ENCODE measurements at regions not wholly inside any gene's neighbourhood (a gene's known extent, or its start where the extent isn't known, plus 50 kb on each side); places are given as distances from the start of the nearest gene placed in this dataset.

DNA sequence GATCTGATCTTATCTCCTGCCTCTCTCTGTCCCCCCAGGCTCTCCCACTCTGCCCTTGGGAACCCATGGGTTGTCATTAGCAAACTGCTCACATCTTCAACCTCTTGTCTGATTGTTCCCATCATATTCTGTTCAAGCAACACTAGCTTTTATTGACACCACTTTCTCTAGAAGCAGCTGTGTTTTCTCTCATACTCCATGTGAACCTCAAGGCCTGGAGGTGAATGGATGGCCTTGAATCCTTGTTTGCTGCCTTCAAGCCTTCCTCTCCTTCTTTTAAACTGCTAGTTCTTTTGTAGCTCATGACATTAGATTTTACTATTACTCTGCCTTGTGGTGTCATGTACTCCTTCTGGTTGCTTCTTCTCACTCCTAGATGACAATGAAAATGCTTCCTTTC is 149.5 kb upstream of the WDFY3 start:
- no peak overlapping the region for H3K14ac ChIP-seq (ENCODE audit: insufficient read depth, low read length)
- H2AK5ac ChIP-seq (ENCODE audit: insufficient read length, low read length): no peak overlapping the region
- H4K5ac ChIP-seq (ENCODE audit: insufficient read length, low read depth, low read length): no peak overlapping the region
- Mint-ChIP-seq H3K36me3 (ENCODE audit: insufficient read depth in 1 of 3, low read depth in 3 of 3) (peaks cover 0 to 4% (median 2%) of the 10 kb centered on the region in 3 experiments; a peak in 3 of 7 replicates), H3K27me3 (ENCODE audit: low read depth) (no peaks in the 10 kb centered on the region), H3K4me3 (no peak overlapping the region), H3K27ac (no peak overlapping the region), H3K9me3 (peaks cover 6 to 7% of the 10 kb centered on the region in 2 experiments; a peak in 3 of 5 replicates), H3K4me1 (peaks cover 0 to 6% of the 10 kb centered on the region in 2 experiments; a peak in 1 of 4 replicates)
- no peaks in the 10 kb centered on the region for H3K27me3 ChIP-seq (ENCODE audit: insufficient read depth, low read length)
- H3K79me2 ChIP-seq (ENCODE audit: insufficient read depth, low read length): no peaks in the 10 kb centered on the region
- no peak overlapping the region for H3K4me2 ChIP-seq (ENCODE audit: insufficient read depth, insufficient read length, low read length)
- no peak overlapping the region for H3K23ac ChIP-seq (ENCODE audit: insufficient read length, low read depth, low read length)
- TF ChIP-seq, protein P1, sequence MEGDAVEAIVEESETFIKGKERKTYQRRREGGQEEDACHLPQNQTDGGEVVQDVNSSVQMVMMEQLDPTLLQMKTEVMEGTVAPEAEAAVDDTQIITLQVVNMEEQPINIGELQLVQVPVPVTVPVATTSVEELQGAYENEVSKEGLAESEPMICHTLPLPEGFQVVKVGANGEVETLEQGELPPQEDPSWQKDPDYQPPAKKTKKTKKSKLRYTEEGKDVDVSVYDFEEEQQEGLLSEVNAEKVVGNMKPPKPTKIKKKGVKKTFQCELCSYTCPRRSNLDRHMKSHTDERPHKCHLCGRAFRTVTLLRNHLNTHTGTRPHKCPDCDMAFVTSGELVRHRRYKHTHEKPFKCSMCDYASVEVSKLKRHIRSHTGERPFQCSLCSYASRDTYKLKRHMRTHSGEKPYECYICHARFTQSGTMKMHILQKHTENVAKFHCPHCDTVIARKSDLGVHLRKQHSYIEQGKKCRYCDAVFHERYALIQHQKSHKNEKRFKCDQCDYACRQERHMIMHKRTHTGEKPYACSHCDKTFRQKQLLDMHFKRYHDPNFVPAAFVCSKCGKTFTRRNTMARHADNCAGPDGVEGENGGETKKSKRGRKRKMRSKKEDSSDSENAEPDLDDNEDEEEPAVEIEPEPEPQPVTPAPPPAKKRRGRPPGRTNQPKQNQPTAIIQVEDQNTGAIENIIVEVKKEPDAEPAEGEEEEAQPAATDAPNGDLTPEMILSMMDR (conservative IDR thresholded peaks at IDR 0.05): no peak
- no peak overlapping the region for H2BK120ac ChIP-seq (ENCODE audit: low read depth, low read length, poor library complexity, severe bottlenecking)
- H3K9me3 ChIP-seq (ENCODE audit: control insufficient read depth, low read depth, low read length): no peaks in the 10 kb centered on the region
- no peak overlapping the region for H2BK20ac ChIP-seq (ENCODE audit: low read depth, low read length, poor library complexity, severe bottlenecking)
- no peak overlapping the region for H2BK12ac ChIP-seq (ENCODE audit: insufficient read length, low read depth, low read length)
- H3K4ac ChIP-seq (ENCODE audit: low read depth, low read length): no peak overlapping the region
- H3K27ac ChIP-seq (ENCODE audit: insufficient read length, low read depth, low read length): no peak overlapping the region
- no peaks in the 10 kb centered on the region for H3K79me1 ChIP-seq (ENCODE audit: insufficient read depth, low read depth, low read length, poor library complexity, severe bottlenecking)
- no peaks in the 10 kb centered on the region for H4K20me1 ChIP-seq (ENCODE audit: control insufficient read depth, insufficient read depth, insufficient read length)
- H3K4me1 ChIP-seq (ENCODE audit: insufficient read depth, low read length): no peaks in the 10 kb centered on the region
- H2BK15ac ChIP-seq (ENCODE audit: low read depth, low read length): no peak overlapping the region
- no peak overlapping the region for H2AFZ ChIP-seq (ENCODE audit: low read length)
- no peak overlapping the region for H3T11ph ChIP-seq (ENCODE audit: low read length)
- no peak overlapping the region for H3K18ac ChIP-seq (ENCODE audit: insufficient read length, low read depth, low read length)
- H3K9ac ChIP-seq (ENCODE audit: extremely low read depth, insufficient read length, low read length): no peak overlapping the region
- no peak overlapping the region for H4K91ac ChIP-seq (ENCODE audit: insufficient read length, low read depth, low read length)
- DNase-seq: no peak
- H3K56ac ChIP-seq (ENCODE audit: insufficient read length, low read depth, low read length): no peak overlapping the region
- H2BK5ac ChIP-seq (ENCODE audit: insufficient read length, low read length): no peak overlapping the region
- no peak overlapping the region for H4K8ac ChIP-seq (replicated peaks; ENCODE audit: insufficient read length, low read depth, low read length)
- no peaks in the 10 kb centered on the region for H3K23me2 ChIP-seq (ENCODE audit: insufficient read length, low read depth, low read length, poor library complexity, severe bottlenecking)

Measured in H9 (cell line).